ENCODE measurements at regions not wholly inside any gene's neighbourhood (a gene's known extent, or its start where the extent isn't known, plus 50 kb on each side); places are given as distances from the start of the nearest gene placed in this dataset.
A peak's percentile ranks its signal among the peaks of the same experiment; 100 is the strongest.

- TF ChIP-seq EZH2 (IDR thresholded peaks at IDR 0.05; ENCODE audit: low read depth, unreplicated experiment) (no peak), ZNF114 (CRISPR knock-in tag; IDR thresholded peaks at IDR 0.05) (no peak), STAT1 (IDR thresholded peaks at IDR 0.05; ENCODE audit: unreplicated experiment) (no peak), CREB1 (CRISPR knock-in tag; IDR thresholded peaks at IDR 0.05; ENCODE audit: low read depth) (no peak), ZNF462 (CRISPR knock-in tag; IDR thresholded peaks at IDR 0.05) (no peak)
- H3K79me2 ChIP-seq (replicated peaks; ENCODE audit: insufficient read depth): no peaks in the 10 kb centered on the region
- Mint-ChIP-seq H3K27me3 (ENCODE audit: insufficient read depth, low read depth, poor library complexity) (no peaks in the 10 kb centered on the region), H3K9me3 (no peaks in the 10 kb centered on the region), H3K27ac (no peak overlapping the region), H3K36me3 (ENCODE audit: low read depth) (no peaks in the 10 kb centered on the region), H3K4me3 (no peak overlapping the region), H3K4me1 (no peaks in the 10 kb centered on the region)
- no peak for ATAC-seq
- H3K27ac ChIP-seq (ENCODE audit: low read depth): no peak overlapping the region
- H3K4me3 ChIP-seq: no peak overlapping the region
- no peaks in the 10 kb centered on the region for H4K20me1 ChIP-seq (replicated peaks; ENCODE audit: insufficient read depth)
- no peak overlapping the region for H3K4me2 ChIP-seq
- H2AFZ ChIP-seq: no peak overlapping the region
- no peaks in the 10 kb centered on the region for H3F3A ChIP-seq (replicated peaks; ENCODE audit: low read depth)
- H3K4me1 ChIP-seq (ENCODE audit: insufficient read depth): no peaks in the 10 kb centered on the region
- no peak for DNase-seq (ENCODE audit: low spot score)
- no peaks in the 10 kb centered on the region for H3K27me3 ChIP-seq (ENCODE audit: insufficient read depth)
- H3K9me2 ChIP-seq (ENCODE audit: insufficient read depth): no peaks in the 10 kb centered on the region
- no peaks in the 10 kb centered on the region for H3K36me3 ChIP-seq (ENCODE audit: insufficient read depth)
Measured at GRCh38 chr13:79645569-79645968, 164.6 kb downstream of the NDFIP2 start.

- Mint-ChIP-seq H3K27me3 (ENCODE audit: insufficient read depth, low read depth, poor library complexity) (peaks cover 2% of the 10 kb centered on the region), H3K36me3 (ENCODE audit: low read depth) (no peaks in the 10 kb centered on the region), H3K4me1 (no peaks in the 10 kb centered on the region), H3K27ac (no peak overlapping the region), H3K4me3 (no peak overlapping the region), H3K9me3 (no peaks in the 10 kb centered on the region)
- H3K36me3 ChIP-seq (ENCODE audit: insufficient read depth): no peaks in the 10 kb centered on the region
- DNase-seq (ENCODE audit: low spot score) (peak; percentile 7), ATAC-seq (no peak; the same call in 2 of the 3 replicates)
- no peaks in the 10 kb centered on the region for H3K9me2 ChIP-seq (ENCODE audit: insufficient read depth)
- H3K4me1 ChIP-seq (ENCODE audit: insufficient read depth): no peaks in the 10 kb centered on the region
- H2AFZ ChIP-seq: no peak overlapping the region
- no peaks in the 10 kb centered on the region for H4K20me1 ChIP-seq (replicated peaks; ENCODE audit: insufficient read depth)
- H3K27ac ChIP-seq (ENCODE audit: low read depth): no peak overlapping the region
- H3K79me2 ChIP-seq (replicated peaks; ENCODE audit: insufficient read depth): no peaks in the 10 kb centered on the region
- no peaks in the 10 kb centered on the region for H3F3A ChIP-seq (replicated peaks; ENCODE audit: low read depth)
- no peaks in the 10 kb centered on the region for H3K27me3 ChIP-seq (ENCODE audit: insufficient read depth)
- H3K4me2 ChIP-seq: no peak overlapping the region
- H3K4me3 ChIP-seq: no peak overlapping the region
- peak in 1 of 2 experiments; percentile 39; a peak in 2 of 4 replicates for TF ChIP-seq CTCF (conservative IDR thresholded peaks at IDR 0.05; ENCODE audit: low read depth in 2 of 2)
- no peak for TF ChIP-seq STAT1 (IDR thresholded peaks at IDR 0.05; ENCODE audit: unreplicated experiment)
Measured at GRCh38 chr13:79642596-79642995, 161.6 kb downstream of the NDFIP2 start.

Data from GM23338 (cell line).